ENCODE measurements at regions not wholly inside any gene's neighbourhood (a gene's known extent, or its start where the extent isn't known, plus 50 kb on each side); places are given as distances from the start of the nearest gene placed in this dataset.

DNA sequence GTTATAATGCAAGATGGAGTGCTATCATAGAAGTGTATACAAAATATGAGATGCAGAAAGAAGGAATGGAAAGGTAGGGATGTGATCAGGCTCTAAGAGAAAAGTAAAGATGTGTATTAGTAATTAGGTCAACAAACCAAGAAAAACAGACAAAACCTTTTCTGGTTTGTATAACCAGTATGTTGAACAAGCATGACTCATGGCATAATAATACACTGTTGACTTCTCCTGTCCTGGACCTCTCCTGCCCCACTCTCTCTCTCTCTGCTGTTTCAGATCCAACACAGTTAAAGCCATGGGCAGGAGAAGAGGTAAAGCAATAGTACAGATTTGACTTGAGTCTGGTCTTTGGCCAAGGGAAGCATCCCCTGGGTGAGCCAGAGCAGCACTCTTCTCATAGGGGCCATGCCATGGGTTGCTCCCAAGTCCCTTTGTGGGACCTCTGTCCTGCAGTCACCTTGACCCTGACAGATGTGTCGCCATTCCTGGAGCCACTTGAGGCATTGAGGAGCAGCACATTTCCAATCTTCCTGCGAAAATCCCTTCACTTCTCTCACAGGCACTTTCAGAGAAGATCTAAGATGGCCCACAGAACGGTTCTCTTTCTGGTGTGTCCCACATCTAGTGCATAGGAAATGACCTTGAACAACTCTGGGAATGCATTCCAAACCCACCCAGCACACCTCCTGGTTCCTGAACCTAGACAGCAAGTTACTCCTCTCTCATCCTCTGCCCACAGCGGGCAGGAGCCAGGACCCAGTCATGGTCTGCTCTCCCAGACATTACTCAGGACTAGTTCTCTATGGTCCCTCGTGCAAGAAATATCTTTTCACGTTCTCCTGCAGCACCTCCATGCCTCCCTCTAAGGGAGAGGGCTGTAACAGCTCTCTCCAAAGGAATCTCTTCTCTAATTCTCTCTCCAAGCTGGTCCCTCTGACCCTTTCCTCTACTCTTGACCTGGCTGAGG is 58.2 kb upstream of the PRSS23 start:
- H3K9me3 Mint-ChIP-seq (ENCODE audit: insufficient read depth): no peaks in the 10 kb centered on the region
- 95% methylated on average over 6 of the region's 6 CpGs for WGBS (ENCODE audit: insufficient coverage)
- no peak overlapping the region for H3K4me3 ChIP-seq (ENCODE audit: control extremely low read depth in 1 of 5, extremely low read depth in 1 of 5, insufficient read depth in 1 of 5, low read depth in 2 of 5, low read length in 4 of 5)

DNA sequence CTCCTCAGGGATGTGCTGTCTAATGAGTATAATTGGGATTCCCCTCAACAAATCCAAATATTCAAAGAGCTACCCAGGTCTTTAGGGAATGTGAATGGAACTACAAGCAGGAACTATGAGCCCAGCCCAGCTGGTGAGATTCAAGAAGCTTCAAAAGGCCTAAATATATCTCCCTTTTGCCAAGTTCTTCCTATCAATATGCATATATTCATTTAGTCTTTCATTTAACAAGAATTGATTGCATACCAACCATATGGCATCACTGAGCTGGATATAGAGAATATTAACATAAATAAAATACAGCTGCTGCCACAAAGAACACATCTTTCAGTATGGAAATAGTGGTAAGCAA is 58.9 kb upstream of the PRSS23 start:
- DNase-seq (no peak), ATAC-seq (ENCODE audit: low read depth) (no peak)
- Mint-ChIP-seq H3K4me1 (no peaks in the 10 kb centered on the region), H3K9me3 (ENCODE audit: insufficient read depth) (no peaks in the 10 kb centered on the region), H3K4me3 (no peak overlapping the region), H3K27me3 (no peaks in the 10 kb centered on the region), H3K27ac (no peak overlapping the region)
- ChIA-PET CTCF (no interaction called here), POLR2A (no interaction called here)
- H3K4me1 ChIP-seq (ENCODE audit: control insufficient read depth in 2 of 2, insufficient read depth in 2 of 2, low read length in 2 of 2): no peaks in the 10 kb centered on the region
- intact Hi-C loops (cut with micrococcal nuclease): no loop called here
- no peaks in the 10 kb centered on the region for H3K9me3 ChIP-seq (ENCODE audit: control extremely low read depth in 1 of 3, control insufficient read depth in 2 of 3, insufficient read depth in 1 of 3, low read length in 2 of 3)
- no peak overlapping the region for H3K27ac ChIP-seq (ENCODE audit: low read length in 2 of 2)
- TF ChIP-seq, protein P1, sequence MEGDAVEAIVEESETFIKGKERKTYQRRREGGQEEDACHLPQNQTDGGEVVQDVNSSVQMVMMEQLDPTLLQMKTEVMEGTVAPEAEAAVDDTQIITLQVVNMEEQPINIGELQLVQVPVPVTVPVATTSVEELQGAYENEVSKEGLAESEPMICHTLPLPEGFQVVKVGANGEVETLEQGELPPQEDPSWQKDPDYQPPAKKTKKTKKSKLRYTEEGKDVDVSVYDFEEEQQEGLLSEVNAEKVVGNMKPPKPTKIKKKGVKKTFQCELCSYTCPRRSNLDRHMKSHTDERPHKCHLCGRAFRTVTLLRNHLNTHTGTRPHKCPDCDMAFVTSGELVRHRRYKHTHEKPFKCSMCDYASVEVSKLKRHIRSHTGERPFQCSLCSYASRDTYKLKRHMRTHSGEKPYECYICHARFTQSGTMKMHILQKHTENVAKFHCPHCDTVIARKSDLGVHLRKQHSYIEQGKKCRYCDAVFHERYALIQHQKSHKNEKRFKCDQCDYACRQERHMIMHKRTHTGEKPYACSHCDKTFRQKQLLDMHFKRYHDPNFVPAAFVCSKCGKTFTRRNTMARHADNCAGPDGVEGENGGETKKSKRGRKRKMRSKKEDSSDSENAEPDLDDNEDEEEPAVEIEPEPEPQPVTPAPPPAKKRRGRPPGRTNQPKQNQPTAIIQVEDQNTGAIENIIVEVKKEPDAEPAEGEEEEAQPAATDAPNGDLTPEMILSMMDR (IDR thresholded peaks at IDR 0.05): no peak
- TF ChIP-seq EZH2 (IDR thresholded peaks at IDR 0.05; ENCODE audit: borderline replicate concordance, insufficient read depth, low read depth, low read length, poor library complexity, severe bottlenecking): no peak
- H3K9ac ChIP-seq (ENCODE audit: low read length): no peak overlapping the region
- H3K79me2 ChIP-seq (ENCODE audit: control insufficient read depth, insufficient read depth, low read length): no peaks in the 10 kb centered on the region
- H4K20me1 ChIP-seq (ENCODE audit: control insufficient read depth, insufficient read depth, low read length, poor library complexity, severe bottlenecking): no peaks in the 10 kb centered on the region
- H3K27me3 ChIP-seq (replicated peaks in 1 of 4; ENCODE audit: control extremely low read depth in 1 of 4, control insufficient read depth in 3 of 4, insufficient read depth in 4 of 4, low read length in 3 of 4): no peaks in the 10 kb centered on the region
- H2AFZ ChIP-seq (ENCODE audit: insufficient read depth, low read depth, low read length, poor library complexity, severe bottlenecking): no peak overlapping the region
- H3K36me3 ChIP-seq (replicated peaks in 1 of 2; ENCODE audit: control extremely low read depth in 1 of 2, control insufficient read depth in 1 of 2, extremely low read depth in 1 of 2, insufficient read depth in 2 of 2, low read length in 1 of 2): no peaks in the 10 kb centered on the region
- H3K4me2 ChIP-seq (replicated peaks; ENCODE audit: low read depth, low read length, poor library complexity, severe bottlenecking): no peak overlapping the region
- H3K4me3 ChIP-seq (ENCODE audit: control extremely low read depth in 1 of 5, extremely low read depth in 1 of 5, insufficient read depth in 1 of 5, low read depth in 2 of 5, low read length in 4 of 5): no peak overlapping the region

More for the DNA sequence above, 58.2 kb upstream of the PRSS23 start:
- ChIA-PET CTCF (no interaction called here), POLR2A (no interaction called here)
- no peak for TF ChIP-seq EZH2 (IDR thresholded peaks at IDR 0.05; ENCODE audit: borderline replicate concordance, insufficient read depth, low read depth, low read length, poor library complexity, severe bottlenecking)
- TF ChIP-seq, protein P1 (IDR thresholded peaks at IDR 0.05): no peak
- Histone ChIP-seq H3K79me2 (ENCODE audit: control insufficient read depth, insufficient read depth, low read length) (no peaks in the 10 kb centered on the region), H3K27ac (ENCODE audit: low read length in 2 of 2) (no peak overlapping the region), H3K4me2 (replicated peaks; ENCODE audit: low read depth, low read length, poor library complexity, severe bottlenecking) (no peak overlapping the region), H3K9me3 (ENCODE audit: control extremely low read depth in 1 of 3, control insufficient read depth in 2 of 3, insufficient read depth in 1 of 3, low read length in 2 of 3) (no peaks in the 10 kb centered on the region), H3K9ac (ENCODE audit: low read length) (no peak overlapping the region), H3K36me3 (replicated peaks in 1 of 2; ENCODE audit: control extremely low read depth in 1 of 2, control insufficient read depth in 1 of 2, extremely low read depth in 1 of 2, insufficient read depth in 2 of 2, low read length in 1 of 2) (no peaks in the 10 kb centered on the region), H3K4me1 (ENCODE audit: control insufficient read depth in 2 of 2, insufficient read depth in 2 of 2, low read length in 2 of 2) (no peaks in the 10 kb centered on the region), H4K20me1 (ENCODE audit: control insufficient read depth, insufficient read depth, low read length, poor library complexity, severe bottlenecking) (no peaks in the 10 kb centered on the region), H3K27me3 (replicated peaks in 1 of 4; ENCODE audit: control extremely low read depth in 1 of 4, control insufficient read depth in 3 of 4, insufficient read depth in 4 of 4, low read length in 3 of 4) (no peaks in the 10 kb centered on the region), H2AFZ (ENCODE audit: insufficient read depth, low read depth, low read length, poor library complexity, severe bottlenecking) (no peak overlapping the region)
- no peak overlapping the region for H3K4me3 Mint-ChIP-seq
- intact Hi-C loops (cut with micrococcal nuclease): no loop called here
- H3K27ac Mint-ChIP-seq: no peak overlapping the region
- H3K27me3 Mint-ChIP-seq: no peaks in the 10 kb centered on the region
- ATAC-seq (ENCODE audit: low read depth) (no peak), DNase-seq (no peak)
- no peaks in the 10 kb centered on the region for H3K4me1 Mint-ChIP-seq
